ENCODE measurements at regions not wholly inside any gene's neighbourhood (a gene's known extent, or its start where the extent isn't known, plus 50 kb on each side); places are given as distances from the start of the nearest gene placed in this dataset.

GRCh38 chr13:97798171-97798821 is 155.2 kb upstream of the IPO5 start:
- Histone ChIP-seq H3K4me3 (ENCODE audit: insufficient read depth, low read depth, low read length) (no peak overlapping the region), H3K27me3 (ENCODE audit: control insufficient read depth, insufficient read depth, low read length) (peaks cover 9% of the 10 kb centered on the region), H4K5ac (ENCODE audit: low read depth, low read length) (no peak overlapping the region), H3K79me1 (ENCODE audit: low read depth in 1 of 2, low read length in 2 of 2) (no peaks in the 10 kb centered on the region), H3K9me1 (ENCODE audit: insufficient read depth, low read length) (no peaks in the 10 kb centered on the region), H2AK9ac (replicated peaks; ENCODE audit: low read depth, low read length, poor library complexity) (no peak overlapping the region), H3K27ac (ENCODE audit: insufficient read depth, low read length) (no peak overlapping the region), H3K4me2 (ENCODE audit: low read depth, low read length) (no peak overlapping the region), H2BK120ac (ENCODE audit: low read depth, low read length) (no peak overlapping the region), H3K18ac (ENCODE audit: low read depth, low read length) (no peak overlapping the region), H2BK15ac (ENCODE audit: low read depth, low read length) (no peak overlapping the region), H3K36me3 (ENCODE audit: control insufficient read depth, insufficient read depth, low read length) (no peaks in the 10 kb centered on the region), H2AK5ac (ENCODE audit: low read depth, low read length) (no peak overlapping the region), H3K9ac (ENCODE audit: low read depth, low read length) (no peak overlapping the region), H3K9me3 (ENCODE audit: control insufficient read depth, insufficient read depth, low read length) (peaks cover 3% of the 10 kb centered on the region; the same call in 1 of the 2 replicates), H3K4me1 (ENCODE audit: control insufficient read depth, insufficient read depth, low read length) (peaks cover 2% of the 10 kb centered on the region; the same call in 1 of the 2 replicates), H4K8ac (ENCODE audit: low read depth in 2 of 2, low read length in 2 of 2) (no peak overlapping the region), H3K14ac (replicated peaks; ENCODE audit: low read depth, low read length) (no peak overlapping the region), H2AFZ (replicated peaks; ENCODE audit: low read length, poor library complexity) (no peak overlapping the region), H3K56ac (ENCODE audit: extremely low read depth, insufficient read depth, low read length) (no peak overlapping the region), H4K91ac (ENCODE audit: insufficient read depth, low read depth, low read length) (no peak overlapping the region), H3K4ac (ENCODE audit: low read depth, low read length) (no peak overlapping the region), H4K20me1 (ENCODE audit: insufficient read depth, low read length) (no peaks in the 10 kb centered on the region), H3K23ac (ENCODE audit: low read depth, low read length) (no peak overlapping the region), H2BK5ac (ENCODE audit: low read depth, low read length, poor library complexity, severe bottlenecking) (no peak overlapping the region), H2BK20ac (ENCODE audit: low read depth, low read length) (no peak overlapping the region)
- BruUV-seq (replicated peaks): no TSS peak
- TF ChIP-seq BHLHE40 (IDR thresholded peaks at IDR 0.05; ENCODE audit: low read depth, low read length) (no peak), RFX5 (IDR thresholded peaks at IDR 0.05; ENCODE audit: low read depth, low read length) (no peak), MAFK (IDR thresholded peaks at IDR 0.05; ENCODE audit: low read depth, low read length) (no peak)
- intact Hi-C loops (cut with micrococcal nuclease) (loop anchor here (10.0 kb wide), 1 partner anchor 223 kb away; no protein-coding TSS in a partner anchor), in situ Hi-C loops (cut with MboI; ENCODE audit: low sequenced_read_pairs) (no loop called here), dilution Hi-C loops (cut with HindIII; ENCODE audit: low sequenced_read_pairs, unreplicated experiment) (no loop called here)
- ChIA-PET POLR2A (ENCODE audit: unreplicated experiment) (no interaction called here), CTCF (no interaction called here)
- ATAC-seq (ENCODE audit: low read depth): no peak
- DNase-seq: no peak
- no CpG with 5 or more reads among the region's 7 CpGs for WGBS, 2 experiments (ENCODE audit: extremely low coverage in 2 of 2, insufficient read length in 1 of 2)
